Peyer's patch (tissue), 4 donors: ENCODE measurements at regions not wholly inside any gene's neighbourhood (a gene's known extent, or its start where the extent isn't known, plus 50 kb on each side); places are given as distances from the start of the nearest gene placed in this dataset.

Experiments
- CTCF ChIP-seq, 6 experiments: fragments of 450-650 bp in 4 of 6; fragments of 200-600 bp in 2 of 6; sonication (generic) in 1 of 6; IDR thresholded peaks; one replicate each; pipeline ENCODE4 v1.5.1; 2017 to 2019; ENCODE audit warnings: antibody characterized with exemption in 6 of 6, mild to moderate bottlenecking in 3 of 6, moderate library complexity in 1 of 6
- POLR2A ChIP-seq, 2 donors: fragments of 450-650 bp; IDR thresholded peaks; one replicate each; pipeline ENCODE4 v1.5.1; 2017; ENCODE audit warnings: antibody characterized with exemption in 2 of 2, mild to moderate bottlenecking in 2 of 2, moderate library complexity in 2 of 2

GRCh38 chr6:149129371-149130077 lies 188.0 kb upstream of the TAB2 start:
- TF ChIP-seq POLR2A (IDR thresholded peaks at IDR 0.05) (no peak), CTCF (IDR thresholded peaks at IDR 0.05) (no peak)
